GM19467 (cell line): ENCODE measurements at regions not wholly inside any gene's neighbourhood (a gene's known extent, or its start where the extent isn't known, plus 50 kb on each side); places are given as distances from the start of the nearest gene placed in this dataset.

Experiments
- ATAC-seq: cut with Tn5 transposase; IDR thresholded peaks from one replicate; pipeline ENCODE4 v1.9.1; 2021; ENCODE audit warnings: mild to moderate bottlenecking, moderate library complexity; ENCODE audit not compliant: unreplicated experiment

- no peak for ATAC-seq
Observed at GRCh38 chr2:220654322-220654721, 917.8 kb downstream of the EPHA4 start.

GRCh38 chr2:220660277-220661145 lies 911.6 kb downstream of the EPHA4 start:
- no peak for ATAC-seq

- ATAC-seq: no peak
Observed at GRCh38 chr2:220662431-220662830, 909.7 kb downstream of the EPHA4 start.

GRCh38 chr2:220663065-220663464 lies 909.0 kb downstream of the EPHA4 start:
- ATAC-seq: no peak

GRCh38 chr2:220664272-220665107 lies 907.6 kb downstream of the EPHA4 start:
- no peak for ATAC-seq

GRCh38 chr2:220665108-220665471 lies 907.0 kb downstream of the EPHA4 start:
- ATAC-seq: no peak

- no peak for ATAC-seq
Observed at GRCh38 chr2:220669324-220669723, 902.8 kb downstream of the EPHA4 start.

GRCh38 chr2:220670511-220670910 lies 901.6 kb downstream of the EPHA4 start:
- ATAC-seq: no peak

GRCh38 chr2:220673151-220673874 lies 898.8 kb downstream of the EPHA4 start:
- ATAC-seq: no peak

- no peak for ATAC-seq
Observed at GRCh38 chr2:220674033-220674432, 898.1 kb downstream of the EPHA4 start.

- ATAC-seq: no peak
Observed at GRCh38 chr2:220676695-220677094, 895.4 kb downstream of the EPHA4 start.

GRCh38 chr2:220678943-220679342 lies 893.2 kb downstream of the EPHA4 start:
- no peak for ATAC-seq

GRCh38 chr2:220682616-220683015 lies 889.5 kb downstream of the EPHA4 start:
- ATAC-seq: no peak

GRCh38 chr2:220684099-220684498 lies 888.0 kb downstream of the EPHA4 start:
- ATAC-seq: no peak

GRCh38 chr2:220687231-220687843 lies 884.8 kb downstream of the EPHA4 start:
- peak; percentile 90 for ATAC-seq

GRCh38 chr2:220695397-220696279 lies 876.5 kb downstream of the EPHA4 start:
- no peak for ATAC-seq

- ATAC-seq: no peak
Observed at GRCh38 chr2:220696280-220696669, 875.8 kb downstream of the EPHA4 start.

GRCh38 chr2:220697011-220697410 lies 875.1 kb downstream of the EPHA4 start:
- no peak for ATAC-seq

- no peak for ATAC-seq
Observed at GRCh38 chr2:220701115-220701514, 871.0 kb downstream of the EPHA4 start.

- ATAC-seq: no peak
Observed at GRCh38 chr2:220703279-220703678, 868.8 kb downstream of the EPHA4 start.
